NCI-H1105 (cell line): ENCODE measurements at regions not wholly inside any gene's neighbourhood (a gene's known extent, or its start where the extent isn't known, plus 50 kb on each side); places are given as distances from the start of the nearest gene placed in this dataset.

Experiments
- DNase-seq: peaks from one replicate; lab custom pipeline; 2025; lab: John Stamatoyannopoulos, UW

GRCh38 chr1:170271430-170272161, 125.8 kb downstream of the NTMT2 start:
- no peak for DNase-seq

GRCh38 chr1:170273291-170274130, 127.8 kb downstream of the NTMT2 start:
- no peak for DNase-seq

GRCh38 chr1:170274131-170274501, 128.4 kb downstream of the NTMT2 start:
- DNase-seq: no peak

GRCh38 chr1:170277985-170278384, 132.2 kb downstream of the NTMT2 start:
- no peak for DNase-seq

- DNase-seq: no peak
Observed at GRCh38 chr1:170284016-170284415, 138.3 kb downstream of the NTMT2 start.

GRCh38 chr1:170284512-170284911, 138.8 kb downstream of the NTMT2 start:
- DNase-seq: peak; percentile 17

GRCh38 chr1:170284951-170285350, 139.2 kb downstream of the NTMT2 start:
- peak; percentile 78 for DNase-seq

- no peak for DNase-seq
Observed at GRCh38 chr1:170288155-170288554, 142.4 kb downstream of the NTMT2 start.

GRCh38 chr1:170290276-170290675, 144.5 kb downstream of the NTMT2 start:
- no peak for DNase-seq

- no peak for DNase-seq
Observed at GRCh38 chr1:170290991-170291390, 145.2 kb downstream of the NTMT2 start.

GRCh38 chr1:170291516-170291915, 145.8 kb downstream of the NTMT2 start:
- DNase-seq: no peak

GRCh38 chr1:170296211-170296610, 150.5 kb downstream of the NTMT2 start:
- DNase-seq: no peak

GRCh38 chr1:170296642-170297041, 150.9 kb downstream of the NTMT2 start:
- DNase-seq: no peak

GRCh38 chr1:170301596-170301995, 155.8 kb downstream of the NTMT2 start:
- no peak for DNase-seq

GRCh38 chr1:170303034-170303433, 157.3 kb downstream of the NTMT2 start:
- DNase-seq: no peak

- no peak for DNase-seq
Observed at GRCh38 chr1:170305777-170306512, 160.2 kb downstream of the NTMT2 start.

- no peak for DNase-seq
Observed at GRCh38 chr1:170306513-170306910, 160.8 kb downstream of the NTMT2 start.

- no peak for DNase-seq
Observed at GRCh38 chr1:170306948-170307347, 161.2 kb downstream of the NTMT2 start.

- no peak for DNase-seq
Observed at GRCh38 chr1:170307426-170307825, 161.7 kb downstream of the NTMT2 start.

- DNase-seq: no peak
Observed at GRCh38 chr1:170309389-170310013, 163.7 kb downstream of the NTMT2 start.

GRCh38 chr1:170310014-170310405, 164.3 kb downstream of the NTMT2 start:
- no peak for DNase-seq

- DNase-seq: no peak
Observed at GRCh38 chr1:170310951-170311350, 165.2 kb downstream of the NTMT2 start.
